Activated naive CD4-positive, alpha-beta T cell treated with anti-CD3 and anti-CD28 coated beads, Interleukin-2, amount 10 ng/mL, durations not matched to agents 7 days and 5 days (primary cell): ENCODE measurements at regions not wholly inside any gene's neighbourhood (a gene's known extent, or its start where the extent isn't known, plus 50 kb on each side); places are given as distances from the start of the nearest gene placed in this dataset.

Experiments
- CTCF ChIA-PET: fragments of 350-600 bp; sonication (Branson Sonifier 250); formaldehyde crosslinking; loops from one replicate; lab custom pipeline; 2021; ENCODE audit warnings: antibody characterized with exemption; lab: Charles Lee
- DNase-seq: peaks from one replicate; pipeline ENCODE4 v3.0.0-alpha.2; 2020
- H3K27ac Mint-ChIP-seq: one replicate; pipeline ENCODE4 v1.8.0; 2021; ENCODE audit warnings: mild to moderate bottlenecking, moderate library complexity, mixed read lengths
- H3K27me3 Mint-ChIP-seq: one replicate; pipeline ENCODE4 v1.8.0; 2021; ENCODE audit warnings: mild to moderate bottlenecking, mixed read lengths
- H3K36me3 Mint-ChIP-seq: one replicate; pipeline ENCODE4 v1.8.0; 2021; ENCODE audit warnings: mixed read lengths
- H3K4me1 Mint-ChIP-seq: one replicate; pipeline ENCODE4 v1.8.0; 2021; ENCODE audit warnings: mixed read lengths
- H3K4me3 Mint-ChIP-seq: one replicate; pipeline ENCODE4 v1.8.0; 2021; ENCODE audit warnings: mild to moderate bottlenecking, moderate library complexity, mixed read lengths
- H3K9me3 Mint-ChIP-seq: one replicate; pipeline ENCODE4 v1.8.0; 2021; ENCODE audit warnings: mixed read lengths

- H3K27me3 Mint-ChIP-seq, result no peaks in the 10 kb centered on the region
- no peak overlapping the region for H3K4me3 Mint-ChIP-seq
- no peaks in the 10 kb centered on the region for H3K36me3 Mint-ChIP-seq
- no peak for DNase-seq
- no peaks in the 10 kb centered on the region for H3K9me3 Mint-ChIP-seq
- H3K27ac Mint-ChIP-seq, result no peak overlapping the region
- CTCF ChIA-PET, result no interaction called here
- H3K4me1 Mint-ChIP-seq, result no peaks in the 10 kb centered on the region
Measured at GRCh38 chr1:170365331-170365730, 166.6 kb upstream of the GORAB start.

DNA sequence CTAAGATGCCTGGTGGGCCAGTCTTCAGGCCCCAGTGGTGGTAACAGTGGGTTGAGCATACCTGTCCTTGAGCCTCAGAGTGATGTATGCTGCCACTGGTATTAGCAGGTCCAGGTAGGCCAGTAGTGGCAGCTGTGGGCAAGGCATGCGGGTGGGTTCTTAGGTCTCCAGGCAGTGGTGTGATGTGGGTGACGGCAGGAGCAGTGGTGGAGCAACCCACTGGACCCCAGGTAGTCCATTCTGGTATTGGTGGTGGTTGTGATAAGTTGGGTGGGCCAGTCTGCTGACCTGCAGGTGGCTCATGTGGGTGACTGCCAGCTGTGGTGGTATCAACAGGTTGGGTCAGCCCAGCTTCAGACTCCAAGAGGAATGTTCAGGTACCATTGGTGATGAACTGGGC lies 165.0 kb upstream of the GORAB start:
- Mint-ChIP-seq H3K27ac (no peak overlapping the region), H3K27me3 (no peaks in the 10 kb centered on the region), H3K4me1 (no peaks in the 10 kb centered on the region), H3K36me3 (no peaks in the 10 kb centered on the region), H3K4me3 (no peak overlapping the region), H3K9me3 (no peaks in the 10 kb centered on the region)
- DNase-seq, result no peak
- CTCF ChIA-PET, result interaction anchor here (0.5 kb wide), 1 partner anchor 293 kb away, joined by 3 read pairs; no protein-coding TSS in a partner anchor

- H3K4me3 Mint-ChIP-seq, result no peak overlapping the region
- no peaks in the 10 kb centered on the region for H3K4me1 Mint-ChIP-seq
- no peaks in the 10 kb centered on the region for H3K27me3 Mint-ChIP-seq
- H3K27ac Mint-ChIP-seq, result no peak overlapping the region
- no peaks in the 10 kb centered on the region for H3K9me3 Mint-ChIP-seq
- CTCF ChIA-PET, result interaction anchor here (0.5 kb wide), 1 partner anchor 292 kb away, joined by 3 read pairs; no protein-coding TSS in a partner anchor
- H3K36me3 Mint-ChIP-seq, result no peaks in the 10 kb centered on the region
- DNase-seq, result no peak
Measured at GRCh38 chr1:170367615-170368014, 164.4 kb upstream of the GORAB start.

DNA sequence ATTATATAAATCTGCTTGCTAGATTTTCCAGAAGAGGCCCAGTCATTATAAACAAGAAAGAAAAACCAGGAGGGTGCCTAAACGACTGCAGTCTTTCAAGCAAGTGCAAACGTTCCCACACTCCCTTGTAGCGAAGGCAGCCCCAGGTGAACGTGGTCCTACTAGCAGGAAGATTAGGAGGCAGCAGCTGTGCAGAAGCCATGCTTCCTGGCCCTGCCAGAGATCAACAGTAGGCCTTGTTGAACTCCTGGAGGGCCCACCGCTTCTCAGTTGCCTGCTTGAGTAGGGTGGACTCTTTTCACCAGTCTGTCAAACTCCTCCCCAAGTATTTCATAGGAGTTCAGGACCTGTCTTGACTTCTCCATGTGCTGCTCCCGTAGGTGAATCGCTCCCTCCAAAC lies 163.0 kb upstream of the GORAB start:
- no peaks in the 10 kb centered on the region for H3K36me3 Mint-ChIP-seq

DNA sequence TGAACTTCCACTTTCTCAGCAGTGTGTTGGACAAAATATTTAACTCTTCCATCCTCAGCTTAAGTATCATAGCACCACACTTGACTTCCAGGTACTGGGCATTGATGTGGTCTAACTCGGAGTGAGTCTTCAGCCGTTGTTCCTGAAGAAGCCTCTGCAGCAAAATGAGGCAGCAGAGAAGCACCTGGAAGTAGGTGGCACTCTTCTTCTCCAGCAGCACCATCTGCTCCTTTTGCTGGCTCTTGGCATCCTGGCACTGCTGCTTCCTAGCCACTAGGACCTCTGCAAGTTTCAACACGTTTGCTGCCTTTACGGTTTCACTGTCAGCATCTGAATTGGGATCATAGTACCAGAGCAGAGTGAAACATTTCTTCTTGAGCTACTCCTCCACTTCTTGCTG lies 162.5 kb upstream of the GORAB start:
- DNase-seq, result no peak
- Mint-ChIP-seq H3K27me3 (no peaks in the 10 kb centered on the region), H3K36me3 (no peaks in the 10 kb centered on the region), H3K27ac (no peak overlapping the region), H3K9me3 (no peaks in the 10 kb centered on the region), H3K4me3 (no peak overlapping the region), H3K4me1 (no peaks in the 10 kb centered on the region)
- CTCF ChIA-PET, result no interaction called here

More for the DNA sequence above, 163.0 kb upstream of the GORAB start:
- Mint-ChIP-seq H3K27me3 (no peaks in the 10 kb centered on the region), H3K9me3 (no peaks in the 10 kb centered on the region), H3K27ac (no peak overlapping the region), H3K4me1 (no peaks in the 10 kb centered on the region), H3K4me3 (no peak overlapping the region)
- no peak for DNase-seq
- CTCF ChIA-PET, result no interaction called here

DNA sequence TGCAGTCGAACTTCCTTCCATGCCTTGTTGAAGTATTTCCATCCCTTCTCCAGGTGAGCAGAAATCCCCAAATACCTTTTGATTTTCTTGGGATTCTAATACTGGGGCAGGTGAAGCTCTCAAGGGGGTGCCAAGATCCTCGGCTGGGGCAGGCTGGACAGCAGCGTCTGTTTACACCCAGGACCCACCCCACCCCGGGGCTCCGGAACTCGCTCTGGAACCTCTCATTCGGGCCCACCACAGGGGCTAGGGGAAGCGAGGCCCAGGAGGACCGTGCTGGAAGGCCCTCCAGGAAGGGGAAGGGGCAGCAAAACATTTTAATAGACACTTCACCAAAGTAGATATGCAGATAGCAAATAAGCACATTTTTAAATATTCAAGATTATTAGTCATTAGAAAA lies 161.9 kb upstream of the GORAB start:
- H3K27me3 Mint-ChIP-seq, result no peaks in the 10 kb centered on the region
- H3K4me3 Mint-ChIP-seq, result no peak overlapping the region
- H3K9me3 Mint-ChIP-seq, result no peaks in the 10 kb centered on the region
- CTCF ChIA-PET, result no interaction called here
- H3K4me1 Mint-ChIP-seq, result no peaks in the 10 kb centered on the region
- H3K36me3 Mint-ChIP-seq, result no peaks in the 10 kb centered on the region
- no peak for DNase-seq
- no peak overlapping the region for H3K27ac Mint-ChIP-seq

GRCh38 chr1:170375082-170375723 lies 156.8 kb upstream of the GORAB start:
- CTCF ChIA-PET, result no interaction called here
- H3K36me3 Mint-ChIP-seq, result no peaks in the 10 kb centered on the region
- H3K4me3 Mint-ChIP-seq, result no peak overlapping the region
- no peaks in the 10 kb centered on the region for H3K9me3 Mint-ChIP-seq
- no peak overlapping the region for H3K27ac Mint-ChIP-seq
- no peak for DNase-seq
- no peaks in the 10 kb centered on the region for H3K4me1 Mint-ChIP-seq
- no peaks in the 10 kb centered on the region for H3K27me3 Mint-ChIP-seq

DNA sequence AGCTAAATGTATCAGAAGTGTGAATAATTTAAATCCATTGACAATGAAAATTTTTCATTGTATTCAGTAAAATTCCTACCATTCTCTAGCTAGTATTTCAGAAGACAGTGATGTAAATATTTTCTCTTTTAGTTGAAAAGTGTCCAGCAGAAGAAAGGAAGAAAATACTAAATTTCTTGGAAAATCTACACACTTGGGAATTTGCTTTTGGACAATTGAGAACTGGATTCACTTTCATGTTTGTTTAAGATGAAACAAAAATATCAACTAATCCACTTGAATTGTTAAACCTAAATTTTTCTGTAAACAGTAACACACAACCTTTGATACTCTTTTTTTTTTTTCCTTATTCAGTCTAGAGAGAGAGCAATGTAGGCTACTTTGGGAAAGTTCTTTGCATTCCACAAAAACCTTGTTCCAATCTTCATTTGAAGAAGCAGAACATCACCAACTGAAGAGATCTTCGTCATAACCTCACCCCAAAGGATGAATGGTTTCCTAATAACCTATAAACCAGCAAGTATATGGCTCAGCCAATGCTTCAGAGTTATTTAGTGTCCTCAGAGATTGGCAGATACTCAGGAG lies 155.1 kb upstream of the GORAB start:
- Mint-ChIP-seq H3K36me3 (no peaks in the 10 kb centered on the region), H3K4me1 (no peaks in the 10 kb centered on the region), H3K9me3 (no peaks in the 10 kb centered on the region), H3K27me3 (no peaks in the 10 kb centered on the region), H3K27ac (no peak overlapping the region), H3K4me3 (no peak overlapping the region)
- CTCF ChIA-PET, result no interaction called here
- no peak for DNase-seq

- Mint-ChIP-seq H3K27me3 (no peaks in the 10 kb centered on the region), H3K36me3 (no peaks in the 10 kb centered on the region), H3K4me1 (no peaks in the 10 kb centered on the region), H3K27ac (no peak overlapping the region), H3K9me3 (no peaks in the 10 kb centered on the region), H3K4me3 (no peak overlapping the region)
- DNase-seq, result no peak
- CTCF ChIA-PET, result no interaction called here
Measured at GRCh38 chr1:170377440-170377839, 154.5 kb upstream of the GORAB start.

GRCh38 chr1:170377896-170378634 lies 153.9 kb upstream of the GORAB start:
- H3K9me3 Mint-ChIP-seq, result no peaks in the 10 kb centered on the region
- H3K4me1 Mint-ChIP-seq, result no peaks in the 10 kb centered on the region
- H3K27ac Mint-ChIP-seq, result no peak overlapping the region
- CTCF ChIA-PET, result no interaction called here
- DNase-seq, result no peak
- H3K36me3 Mint-ChIP-seq, result no peaks in the 10 kb centered on the region
- H3K4me3 Mint-ChIP-seq, result no peak overlapping the region
- no peaks in the 10 kb centered on the region for H3K27me3 Mint-ChIP-seq

DNA sequence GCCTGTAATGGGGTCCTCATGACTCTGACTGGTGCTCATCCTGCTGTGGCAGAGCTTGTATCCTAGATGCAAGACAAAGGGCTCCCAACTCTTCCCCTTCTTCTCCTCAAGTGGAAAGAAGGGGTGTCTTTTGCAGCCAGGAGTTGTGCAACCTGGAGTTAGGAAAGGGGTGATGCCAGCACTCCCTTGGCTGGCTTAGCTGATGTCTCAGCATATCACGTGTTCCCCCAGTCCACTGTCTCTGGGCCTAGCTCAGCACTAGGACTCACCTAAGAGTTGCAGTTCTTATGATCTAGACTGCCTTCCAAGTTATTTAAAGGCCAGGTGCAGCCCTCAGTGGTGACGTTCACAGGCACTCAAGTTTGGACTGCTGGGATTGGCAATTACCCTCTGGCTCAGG lies 146.2 kb upstream of the GORAB start:
- CTCF ChIA-PET, result no interaction called here
- no peaks in the 10 kb centered on the region for H3K4me1 Mint-ChIP-seq
- H3K27ac Mint-ChIP-seq, result no peak overlapping the region
- no peak for DNase-seq
- H3K4me3 Mint-ChIP-seq, result no peak overlapping the region
- no peaks in the 10 kb centered on the region for H3K27me3 Mint-ChIP-seq
- no peaks in the 10 kb centered on the region for H3K9me3 Mint-ChIP-seq
- H3K36me3 Mint-ChIP-seq, result no peaks in the 10 kb centered on the region

DNA sequence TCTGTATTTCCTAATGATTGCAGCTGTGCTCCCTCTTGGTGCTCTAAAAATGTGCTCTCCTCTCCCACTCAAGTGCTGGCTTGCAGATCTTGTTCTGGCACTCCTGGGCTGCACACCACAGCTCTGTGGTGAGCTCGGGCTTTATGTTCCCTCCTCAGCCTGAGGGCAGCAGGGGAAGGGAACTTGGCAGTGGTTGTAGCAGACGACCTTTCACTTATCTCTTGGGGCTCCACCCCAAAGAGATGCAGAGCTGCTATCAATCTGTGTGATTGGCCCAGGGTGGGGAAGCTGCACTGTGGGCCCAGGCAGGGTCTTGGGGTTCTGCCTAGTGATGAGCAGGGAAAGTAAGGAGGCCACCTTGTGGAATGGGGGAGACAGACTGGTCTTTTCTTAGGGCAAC lies 143.5 kb upstream of the GORAB start:
- no peak for DNase-seq
- CTCF ChIA-PET, result no interaction called here
- Mint-ChIP-seq H3K4me3 (no peak overlapping the region), H3K27me3 (no peaks in the 10 kb centered on the region), H3K27ac (peak overlapping the region; percentile 28), H3K4me1 (no peaks in the 10 kb centered on the region), H3K9me3 (no peaks in the 10 kb centered on the region), H3K36me3 (no peaks in the 10 kb centered on the region)

DNA sequence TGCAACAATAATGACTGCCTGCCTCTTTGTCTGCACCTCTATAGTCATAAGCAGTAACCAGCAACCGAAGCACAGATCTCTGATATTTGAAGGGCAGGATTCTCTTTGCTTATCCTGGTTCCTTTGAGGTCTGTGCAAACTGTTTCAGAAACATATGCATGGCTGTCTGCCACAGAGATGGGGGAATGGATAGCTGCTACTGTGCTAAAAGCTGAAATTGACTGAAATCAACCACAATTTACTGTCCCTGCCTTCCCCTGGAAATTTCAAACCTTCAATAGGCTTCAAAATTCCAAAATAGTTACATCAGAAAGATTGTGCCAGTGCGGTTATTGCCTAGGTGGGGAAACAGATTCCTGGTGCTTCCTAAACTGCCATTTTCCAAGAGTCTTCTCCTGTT lies 136.8 kb upstream of the GORAB start:
- no peaks in the 10 kb centered on the region for H3K4me1 Mint-ChIP-seq
- no peaks in the 10 kb centered on the region for H3K27me3 Mint-ChIP-seq
- no peak overlapping the region for H3K4me3 Mint-ChIP-seq
- CTCF ChIA-PET, result no interaction called here
- no peak for DNase-seq
- no peak overlapping the region for H3K27ac Mint-ChIP-seq
- no peaks in the 10 kb centered on the region for H3K9me3 Mint-ChIP-seq
- H3K36me3 Mint-ChIP-seq, result no peaks in the 10 kb centered on the region

DNA sequence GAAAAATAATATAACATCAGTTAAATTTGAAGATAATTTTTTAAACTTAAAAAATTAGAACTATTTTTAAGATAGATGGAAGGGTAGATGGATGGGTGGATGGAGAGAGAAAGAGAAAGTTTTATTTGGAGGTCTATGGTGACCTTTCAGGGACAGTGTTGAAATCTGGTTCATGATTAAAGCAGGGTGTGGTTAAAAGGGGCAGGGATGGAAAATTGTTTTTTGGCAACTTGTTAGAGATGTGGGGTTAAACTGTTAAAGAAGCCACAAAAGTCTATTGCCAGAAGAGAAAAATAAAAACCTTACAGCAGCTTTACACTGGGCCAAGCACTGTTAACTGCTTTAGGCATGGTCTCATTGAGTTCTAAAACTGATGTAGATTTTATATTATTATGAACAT lies 134.9 kb upstream of the GORAB start:
- no peak overlapping the region for H3K4me3 Mint-ChIP-seq
- no peaks in the 10 kb centered on the region for H3K9me3 Mint-ChIP-seq
- H3K27ac Mint-ChIP-seq, result no peak overlapping the region
- no peaks in the 10 kb centered on the region for H3K27me3 Mint-ChIP-seq
- H3K4me1 Mint-ChIP-seq, result no peaks in the 10 kb centered on the region
- CTCF ChIA-PET, result no interaction called here
- DNase-seq, result no peak
- no peaks in the 10 kb centered on the region for H3K36me3 Mint-ChIP-seq
